ENCODE measurements at regions not wholly inside any gene's neighbourhood (a gene's known extent, or its start where the extent isn't known, plus 50 kb on each side); places are given as distances from the start of the nearest gene placed in this dataset.

DNA sequence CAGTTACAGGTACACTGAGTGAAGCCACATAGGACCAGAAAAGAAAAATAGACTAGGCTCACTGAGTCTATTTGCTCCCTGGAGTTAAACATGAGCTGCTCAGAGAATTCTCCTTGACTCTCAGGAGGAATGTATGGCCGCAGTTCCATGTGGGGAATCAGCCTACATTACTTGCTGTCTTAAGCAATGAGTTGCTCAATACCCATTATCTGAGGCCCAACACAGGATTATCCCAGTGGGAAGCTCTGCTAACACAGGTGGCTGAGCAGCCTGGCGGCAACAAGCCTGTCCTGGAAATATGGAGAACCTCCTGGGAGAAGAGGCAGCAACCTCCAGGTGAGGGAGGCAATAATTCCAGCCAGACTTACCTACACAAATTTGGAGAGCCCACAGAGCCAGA, 177.5 kb upstream of the NREP start:
- TF ChIP-seq, protein P1, sequence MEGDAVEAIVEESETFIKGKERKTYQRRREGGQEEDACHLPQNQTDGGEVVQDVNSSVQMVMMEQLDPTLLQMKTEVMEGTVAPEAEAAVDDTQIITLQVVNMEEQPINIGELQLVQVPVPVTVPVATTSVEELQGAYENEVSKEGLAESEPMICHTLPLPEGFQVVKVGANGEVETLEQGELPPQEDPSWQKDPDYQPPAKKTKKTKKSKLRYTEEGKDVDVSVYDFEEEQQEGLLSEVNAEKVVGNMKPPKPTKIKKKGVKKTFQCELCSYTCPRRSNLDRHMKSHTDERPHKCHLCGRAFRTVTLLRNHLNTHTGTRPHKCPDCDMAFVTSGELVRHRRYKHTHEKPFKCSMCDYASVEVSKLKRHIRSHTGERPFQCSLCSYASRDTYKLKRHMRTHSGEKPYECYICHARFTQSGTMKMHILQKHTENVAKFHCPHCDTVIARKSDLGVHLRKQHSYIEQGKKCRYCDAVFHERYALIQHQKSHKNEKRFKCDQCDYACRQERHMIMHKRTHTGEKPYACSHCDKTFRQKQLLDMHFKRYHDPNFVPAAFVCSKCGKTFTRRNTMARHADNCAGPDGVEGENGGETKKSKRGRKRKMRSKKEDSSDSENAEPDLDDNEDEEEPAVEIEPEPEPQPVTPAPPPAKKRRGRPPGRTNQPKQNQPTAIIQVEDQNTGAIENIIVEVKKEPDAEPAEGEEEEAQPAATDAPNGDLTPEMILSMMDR (conservative IDR thresholded peaks at IDR 0.05; ENCODE audit: low read depth in 2 of 2) = no peak
- no peak for TF ChIP-seq EZH2 (IDR thresholded peaks at IDR 0.05; ENCODE audit: low read depth, unreplicated experiment)
- no peak for TF ChIP-seq POLR2AphosphoS5 (IDR thresholded peaks at IDR 0.05; ENCODE audit: low read depth)
- TF ChIP-seq EZH2phosphoT487 (IDR thresholded peaks at IDR 0.05; ENCODE audit: unreplicated experiment) = no peak
- no peak for TF ChIP-seq NANOG (IDR thresholded peaks at IDR 0.05; ENCODE audit: borderline replicate concordance)
- TF ChIP-seq ETS1 (IDR thresholded peaks at IDR 0.05) = no peak
- TF ChIP-seq ZNF114 (CRISPR knock-in tag; IDR thresholded peaks at IDR 0.05) = no peak
- TF ChIP-seq REST (IDR thresholded peaks at IDR 0.05; ENCODE audit: unreplicated experiment) = no peak
- no peak for TF ChIP-seq CREB1 (CRISPR knock-in tag; IDR thresholded peaks at IDR 0.05; ENCODE audit: low read depth)
- no peak for TF ChIP-seq JUNB (IDR thresholded peaks at IDR 0.05; ENCODE audit: unreplicated experiment)
- TF ChIP-seq ZNF331 (CRISPR knock-in tag; IDR thresholded peaks at IDR 0.05; ENCODE audit: low read depth) = no peak

Measured in GM23338 (cell line).